CD4-positive, alpha-beta T cell (primary cell): ENCODE measurements at regions not wholly inside any gene's neighbourhood (a gene's known extent, or its start where the extent isn't known, plus 50 kb on each side); places are given as distances from the start of the nearest gene placed in this dataset.

Experiments
- ATAC-seq: fragments of 200-7000 bp; cut with Tn5 transposase; one replicate; pipeline ENCODE4 v1.10.0; 2022; ENCODE audit warnings: mild to moderate bottlenecking; ENCODE audit not compliant: poor library complexity
- CTCF ChIA-PET: fragments of 350-600 bp; sonication (Branson Sonifier 250); formaldehyde crosslinking; loops from one replicate; lab custom pipeline; 2021; ENCODE audit warnings: antibody characterized with exemption, inconsistent platforms; lab: Charles Lee
- POLR2A ChIA-PET: fragments of 350-600 bp; sonication (Branson Sonifier 250); formaldehyde crosslinking; loops from one replicate; lab custom pipeline; 2021; ENCODE audit warnings: antibody characterized with exemption, inconsistent platforms; lab: Charles Lee
- DNase-seq, 14 experiments: peaks; one replicate each; pipeline ENCODE4 v3.0.0-alpha.2; 2013 to 2020; ENCODE audit warnings: mixed read lengths in 2 of 14
- H3K27ac ChIP-seq, 2 donors: one replicate each; pipeline versions ENCODE4 v1.5.1 to v1.7.0; 2013; ENCODE audit warnings: low read length in 2 of 2, low read depth in 1 of 2, mild to moderate bottlenecking in 1 of 2
- H3K27me3 ChIP-seq, 2 experiments: 1 replicate in 1 of 2; 2 replicates in 1 of 2; pipeline versions ENCODE4 v1.6.1 to v1.7.0; 2013; ENCODE audit warnings: low read length in 2 of 2, control low read depth in 1 of 2, mild to moderate bottlenecking in 1 of 2, moderate library complexity in 1 of 2; ENCODE audit not compliant: insufficient read depth in 2 of 2, control insufficient read depth in 1 of 2
- H3K36me3 ChIP-seq: one replicate; pipeline ENCODE4 v1.6.1; 2013; ENCODE audit warnings: low read length, control low read depth; ENCODE audit not compliant: insufficient read depth
- H3K4me1 ChIP-seq: one replicate; pipeline ENCODE4 v1.6.1; 2013; ENCODE audit warnings: low read length, control low read depth; ENCODE audit not compliant: insufficient read depth
- H3K4me3 ChIP-seq: one replicate; pipeline ENCODE4 v1.5.1; 2013; ENCODE audit warnings: mild to moderate bottlenecking, low read length, moderate library complexity
- H3K9me3 ChIP-seq, 2 experiments: 1 replicate in 1 of 2; 2 replicates in 1 of 2; pipeline versions ENCODE4 v1.6.1 to v1.7.0; 2013; ENCODE audit warnings: low read length in 2 of 2, mild to moderate bottlenecking in 2 of 2, control low read depth in 1 of 2, moderate library complexity in 1 of 2; ENCODE audit not compliant: control insufficient read depth in 1 of 2, insufficient read depth in 1 of 2
- H3K27ac Mint-ChIP-seq: one replicate; pipeline ENCODE4 v1.8.0; 2020; ENCODE audit warnings: mixed read lengths
- H3K27me3 Mint-ChIP-seq: one replicate; pipeline ENCODE4 v1.8.0; 2021; ENCODE audit warnings: mixed read lengths
- H3K36me3 Mint-ChIP-seq: one replicate; pipeline ENCODE4 v1.8.0; 2021; ENCODE audit warnings: low read depth, mixed read lengths
- H3K4me1 Mint-ChIP-seq: one replicate; pipeline ENCODE4 v1.8.0; 2021; ENCODE audit warnings: low read depth, mixed read lengths
- H3K4me3 Mint-ChIP-seq: one replicate; pipeline ENCODE4 v1.8.0; 2020; ENCODE audit warnings: mild to moderate bottlenecking, mixed read lengths
- H3K9me3 Mint-ChIP-seq: one replicate; pipeline ENCODE4 v1.8.0; 2020; ENCODE audit warnings: mixed read lengths
- CTCF ChIP-seq: fragments of 200-600 bp; IDR thresholded peaks from one replicate; pipeline ENCODE4 v1.8.0; 2022; ENCODE audit warnings: antibody characterized with exemption, mild to moderate bottlenecking
- intact Hi-C, 2 experiments: fragments of 100-400 bp; cut with DNase I in 1 of 2; cut with micrococcal nuclease in 1 of 2; formaldehyde crosslinking; loops; one replicate each; pipeline versions ENCODE4 v1.15.1 to v1.9.0; 2023 to 2025; cut with DNase I, micrococcal nuclease

- DNase-seq (no peak), ATAC-seq (no peak)
- no peak for TF ChIP-seq CTCF
- Histone ChIP-seq H3K9me3 (peaks cover 0 to 5% of the 10 kb centered on the region in 2 experiments), H3K4me1 (peaks cover 3% of the 10 kb centered on the region), H3K4me3 (no peak overlapping the region), H3K27me3 (no peaks in the 10 kb centered on the region), H3K36me3 (no peaks in the 10 kb centered on the region), H3K27ac (no peak overlapping the region)
- Mint-ChIP-seq H3K36me3 (no peaks in the 10 kb centered on the region), H3K4me1 (peaks cover 34% of the 10 kb centered on the region), H3K27me3 (no peaks in the 10 kb centered on the region), H3K9me3 (peaks cover 3% of the 10 kb centered on the region), H3K4me3 (no peak overlapping the region), H3K27ac (no peak overlapping the region)
- CTCF ChIA-PET: no interaction called here
- POLR2A ChIA-PET: no interaction called here
- intact Hi-C loops: loop anchor here in 1 of 2 experiments (10.0 kb wide), 1 partner anchor 59 kb away; no protein-coding TSS in a partner anchor
Measured at GRCh38 chr2:7513834-7514233, 596.6 kb downstream of the RNF144A start.

- no peak for ATAC-seq
- Mint-ChIP-seq H3K4me1 (peaks cover 34% of the 10 kb centered on the region), H3K27ac (peak overlapping the region; percentile 46), H3K9me3 (peaks cover 3% of the 10 kb centered on the region), H3K27me3 (no peaks in the 10 kb centered on the region), H3K36me3 (no peaks in the 10 kb centered on the region), H3K4me3 (no peak overlapping the region)
- no peak overlapping the region for H3K4me3 ChIP-seq
- no peaks in the 10 kb centered on the region for H3K36me3 ChIP-seq
- ChIA-PET CTCF (no interaction called here), POLR2A (interaction anchor here (0.7 kb wide), 1 partner anchor 23 kb away, joined by 3 read pairs; no protein-coding TSS in a partner anchor)
- H3K9me3 ChIP-seq: peaks cover 0 to 4% of the 10 kb centered on the region in 2 experiments
- H3K27ac ChIP-seq: no peak overlapping the region
- DNase-seq: peak in 1 of 14 experiments; percentile 16
- intact Hi-C loops: loop anchor here in 1 of 2 experiments (10.0 kb wide), 1 partner anchor 61 kb away; no protein-coding TSS in a partner anchor
- H3K27me3 ChIP-seq: no peaks in the 10 kb centered on the region
- TF ChIP-seq CTCF: no peak
- H3K4me1 ChIP-seq: peaks cover 3% of the 10 kb centered on the region
Measured at GRCh38 chr2:7515327-7515726, 598.1 kb downstream of the RNF144A start.

GRCh38 chr2:7516484-7517063, 599.4 kb downstream of the RNF144A start:
- ChIA-PET POLR2A (interaction anchor here (1.2 kb wide), 1 partner anchor 51 kb away, joined by 3 read pairs; no protein-coding TSS in a partner anchor), CTCF (no interaction called here)
- ATAC-seq (peak; percentile 30), DNase-seq (no peak)
- H3K36me3 ChIP-seq: no peaks in the 10 kb centered on the region
- no peaks in the 10 kb centered on the region for H3K9me3 ChIP-seq
- H3K27ac Mint-ChIP-seq: peak overlapping the region; percentile 88
- peaks cover 3% of the 10 kb centered on the region for H3K4me1 ChIP-seq
- no peaks in the 10 kb centered on the region for H3K27me3 ChIP-seq
- H3K9me3 Mint-ChIP-seq: peaks cover 3% of the 10 kb centered on the region
- intact Hi-C loops: loop anchor here in 1 of 2 experiments (10.0 kb wide), 1 partner anchor 62 kb away; no protein-coding TSS in a partner anchor
- H3K27me3 Mint-ChIP-seq: no peaks in the 10 kb centered on the region
- no peak overlapping the region for H3K4me3 ChIP-seq
- H3K4me1 Mint-ChIP-seq: peaks cover 34% of the 10 kb centered on the region
- H3K36me3 Mint-ChIP-seq: no peaks in the 10 kb centered on the region
- peak overlapping the region; percentile 72 for H3K4me3 Mint-ChIP-seq
- H3K27ac ChIP-seq: no peak overlapping the region
- TF ChIP-seq CTCF: no peak
